Fibroblast of skin of back (primary cell): ENCODE measurements at regions not wholly inside any gene's neighbourhood (a gene's known extent, or its start where the extent isn't known, plus 50 kb on each side); places are given as distances from the start of the nearest gene placed in this dataset.

Source experiments
- DNase-seq: peaks from one replicate; pipeline ENCODE4 v3.0.0-alpha.2; 2013

DNA sequence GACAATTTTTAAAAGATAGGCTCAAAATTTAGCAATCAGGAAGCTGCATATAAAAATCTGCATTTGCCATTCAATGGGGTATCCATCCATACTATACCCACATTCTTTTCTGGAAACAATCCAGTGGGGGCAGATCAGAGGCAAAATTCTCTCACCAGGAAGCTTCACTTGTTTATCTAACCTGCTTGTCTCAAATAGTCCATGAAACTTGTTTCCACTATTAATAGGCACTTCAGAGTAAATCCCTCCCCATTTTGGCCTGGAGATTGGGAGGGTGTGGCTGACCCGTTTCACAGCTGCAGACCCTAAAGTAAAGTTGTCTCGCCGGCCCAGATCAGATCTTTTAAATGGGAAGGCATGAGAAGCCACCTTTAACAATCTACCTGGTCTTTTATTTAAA lies 139.4 kb upstream of the CPNE8 start:
- DNase-seq: no peak

GRCh38 chr12:39043424-39043822 lies 138.0 kb upstream of the CPNE8 start:
- DNase-seq: no peak

DNA sequence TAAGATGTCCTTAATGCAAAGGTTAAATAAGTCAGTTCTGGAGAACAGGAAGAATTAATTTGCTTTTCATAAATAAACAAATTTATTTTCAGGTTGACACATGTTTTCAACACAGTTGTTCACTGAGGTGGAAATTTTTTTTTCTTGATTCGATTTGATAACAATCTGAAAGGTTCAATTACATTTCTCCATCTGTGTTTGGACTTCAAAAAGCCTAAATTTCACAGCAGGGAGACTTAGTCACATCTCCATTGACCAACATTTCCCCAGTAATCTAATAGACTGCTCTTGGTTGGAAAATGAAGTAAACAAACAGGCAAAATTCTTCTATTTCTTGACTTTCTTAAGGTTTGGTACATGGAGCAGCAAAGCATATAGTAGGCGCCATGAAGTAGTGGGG lies 134.9 kb upstream of the CPNE8 start:
- no peak for DNase-seq

DNA sequence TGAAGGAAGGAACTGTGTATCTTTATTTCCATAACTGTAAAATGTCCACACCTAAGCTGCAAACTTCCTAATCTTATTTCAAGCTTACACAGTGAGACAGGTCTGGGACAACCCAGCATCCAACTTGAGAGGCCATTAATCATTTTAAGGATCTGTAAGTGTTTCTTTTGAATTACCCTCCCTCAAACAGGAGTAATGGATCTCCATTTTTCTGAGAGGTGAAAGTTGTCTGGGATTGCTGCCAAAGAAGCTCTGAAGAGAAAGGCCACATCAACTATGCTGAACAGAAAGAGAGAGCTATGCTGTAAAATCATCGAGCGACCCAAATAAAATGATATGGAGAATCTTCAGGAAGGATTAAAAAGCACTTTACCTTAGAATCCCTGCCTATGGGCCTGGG lies 131.7 kb upstream of the CPNE8 start:
- no peak for DNase-seq

- DNase-seq: no peak
Observed at GRCh38 chr12:39036105-39036504, 130.7 kb upstream of the CPNE8 start.

GRCh38 chr12:39033782-39034181 lies 128.4 kb upstream of the CPNE8 start:
- no peak for DNase-seq

DNA sequence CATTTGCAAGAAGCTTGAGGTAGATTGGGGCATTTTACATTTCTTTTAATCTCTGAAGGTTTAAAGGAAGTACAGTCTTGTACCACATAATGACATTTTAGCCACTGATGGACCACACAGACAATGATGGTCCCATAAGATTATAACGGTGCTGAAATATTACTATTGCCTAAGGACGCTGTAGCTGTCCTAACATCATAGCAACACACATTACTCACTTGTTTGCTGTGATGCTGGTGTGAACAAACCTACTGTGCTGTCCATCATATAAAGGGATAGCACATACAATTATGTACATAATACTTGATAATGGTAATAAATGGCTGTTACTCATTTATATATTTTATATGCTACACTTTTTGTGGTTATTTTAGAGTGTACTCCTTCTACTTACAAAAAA lies 127.1 kb upstream of the CPNE8 start:
- no peak for DNase-seq

DNA sequence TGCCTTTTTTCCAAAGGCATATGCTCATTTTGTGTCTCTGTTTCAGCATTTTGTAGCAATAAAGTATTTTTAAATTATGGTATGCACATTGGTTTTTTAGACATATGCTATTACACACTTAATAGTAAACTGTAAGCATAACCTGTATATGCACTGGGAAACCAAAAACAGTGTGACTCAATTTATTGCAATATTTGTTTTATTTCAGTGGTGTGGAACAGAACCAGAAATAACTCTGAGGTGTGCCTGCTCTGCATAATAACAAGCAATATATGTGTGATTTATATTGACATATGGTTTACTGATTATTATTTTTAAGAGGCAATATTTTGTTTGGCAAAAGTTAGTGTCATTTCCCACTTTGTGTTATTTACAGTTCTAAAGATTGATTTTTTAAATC lies 126.6 kb upstream of the CPNE8 start:
- no peak for DNase-seq

DNA sequence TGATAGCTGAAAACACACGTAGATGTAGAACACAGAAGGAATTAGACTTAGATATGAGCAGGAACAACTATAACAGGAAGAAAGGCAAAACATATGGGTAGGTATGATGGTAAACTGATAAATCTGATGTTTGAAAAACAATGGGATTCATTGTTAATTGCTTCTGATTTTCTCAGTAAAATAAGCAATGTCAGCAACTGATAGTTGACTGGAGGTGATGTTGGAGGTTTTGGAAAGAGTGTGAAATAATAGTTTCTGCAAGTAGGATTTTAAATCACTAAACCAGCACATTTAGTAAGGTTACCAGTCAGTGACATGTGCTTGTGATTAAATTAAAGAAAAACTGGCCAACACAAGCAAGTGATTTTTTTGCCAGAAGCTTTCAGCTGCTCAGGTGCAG lies 123.0 kb upstream of the CPNE8 start:
- no peak for DNase-seq

- DNase-seq: no peak
Observed at GRCh38 chr12:39012870-39013269, 107.5 kb upstream of the CPNE8 start.

- DNase-seq: no peak
Observed at GRCh38 chr12:39011166-39011565, 105.8 kb upstream of the CPNE8 start.

DNA sequence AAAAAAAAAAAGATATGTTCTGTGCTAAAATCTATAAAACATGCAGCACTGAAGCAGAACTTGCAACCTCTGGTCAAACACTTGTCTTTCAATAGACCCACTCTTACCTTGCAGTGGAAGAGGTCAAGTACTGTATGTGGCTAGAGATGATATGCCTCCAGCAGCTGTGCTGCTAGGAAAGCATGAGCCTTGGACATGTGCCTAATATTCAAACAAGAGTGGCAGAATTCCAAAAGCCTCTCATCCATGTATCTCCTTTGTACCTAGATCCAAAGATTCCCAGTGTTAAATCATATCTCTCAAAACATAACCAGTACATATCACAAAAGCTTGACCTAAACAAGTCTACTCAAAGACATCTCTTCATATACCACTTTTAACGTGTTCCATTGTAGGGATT lies 105.0 kb upstream of the CPNE8 start:
- no peak for DNase-seq

GRCh38 chr12:39007619-39008018 lies 102.2 kb upstream of the CPNE8 start:
- DNase-seq: no peak

DNA sequence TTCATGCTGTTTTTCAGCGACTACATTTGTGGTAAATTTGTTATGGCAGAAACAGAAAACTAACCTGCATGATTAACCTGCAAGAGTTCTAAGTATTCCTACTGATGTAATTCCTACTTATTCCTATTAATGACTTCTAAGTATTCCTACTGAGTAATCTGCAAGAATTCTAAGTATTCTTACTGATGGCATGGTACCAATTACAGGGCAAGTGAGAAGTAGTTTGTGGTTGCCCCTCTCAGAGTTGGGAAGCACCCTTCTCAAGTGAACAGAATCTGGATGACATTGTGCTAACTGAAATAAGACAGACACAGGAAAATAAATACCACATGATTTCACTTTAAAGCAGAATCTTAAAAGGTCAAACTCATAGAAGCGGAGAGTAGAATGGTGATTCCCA lies 100.9 kb upstream of the CPNE8 start:
- DNase-seq: no peak

GRCh38 chr12:39005671-39006070 lies 100.3 kb upstream of the CPNE8 start:
- no peak for DNase-seq

DNA sequence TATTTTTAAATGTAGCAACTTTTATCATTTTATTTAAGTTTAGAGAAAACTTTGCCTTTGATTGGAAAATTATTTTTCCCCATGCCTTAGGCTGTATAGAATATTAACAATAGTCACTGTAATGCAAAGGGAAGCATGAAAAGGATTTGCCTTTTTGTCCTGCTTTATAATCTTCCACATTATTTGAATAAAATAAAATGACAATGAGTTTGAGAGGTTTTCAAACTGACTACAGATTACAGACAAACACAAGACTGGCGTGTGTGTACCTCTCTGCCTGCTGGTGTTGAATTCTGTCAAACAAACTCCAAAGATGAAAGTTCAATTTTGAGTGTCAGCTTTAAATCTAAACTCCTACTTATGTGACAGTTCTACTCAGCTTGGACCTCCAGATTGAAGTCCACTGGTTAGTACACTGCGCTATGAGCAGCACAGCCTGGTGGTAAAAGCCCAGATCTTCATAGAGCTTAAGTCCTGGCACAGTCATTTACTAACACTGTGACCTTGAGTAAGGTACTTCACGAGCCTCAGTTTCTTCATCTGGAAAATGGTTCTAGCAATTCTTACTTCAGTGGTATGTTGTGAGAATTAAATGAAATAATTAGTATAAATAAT lies 98.3 kb upstream of the CPNE8 start:
- no peak for DNase-seq

DNA sequence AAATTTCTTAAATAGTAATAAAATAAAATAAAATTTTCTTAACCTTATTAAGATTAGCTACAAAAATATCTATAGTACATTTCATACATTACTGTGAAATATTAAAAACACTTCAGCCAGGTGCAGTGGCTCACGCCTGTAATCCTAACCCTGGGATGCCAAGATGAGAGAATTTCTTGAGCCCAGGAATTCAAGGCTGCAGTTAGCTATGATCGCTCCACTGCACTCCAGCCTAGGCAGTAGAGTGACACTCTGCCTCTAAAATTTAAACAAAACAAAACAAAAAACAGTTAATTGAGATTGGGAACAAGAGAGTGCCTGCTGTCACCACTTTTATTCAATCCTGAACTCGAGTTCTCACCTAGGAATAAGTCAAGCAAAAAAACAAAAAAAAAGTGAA lies 95.0 kb upstream of the CPNE8 start:
- DNase-seq: no peak

DNA sequence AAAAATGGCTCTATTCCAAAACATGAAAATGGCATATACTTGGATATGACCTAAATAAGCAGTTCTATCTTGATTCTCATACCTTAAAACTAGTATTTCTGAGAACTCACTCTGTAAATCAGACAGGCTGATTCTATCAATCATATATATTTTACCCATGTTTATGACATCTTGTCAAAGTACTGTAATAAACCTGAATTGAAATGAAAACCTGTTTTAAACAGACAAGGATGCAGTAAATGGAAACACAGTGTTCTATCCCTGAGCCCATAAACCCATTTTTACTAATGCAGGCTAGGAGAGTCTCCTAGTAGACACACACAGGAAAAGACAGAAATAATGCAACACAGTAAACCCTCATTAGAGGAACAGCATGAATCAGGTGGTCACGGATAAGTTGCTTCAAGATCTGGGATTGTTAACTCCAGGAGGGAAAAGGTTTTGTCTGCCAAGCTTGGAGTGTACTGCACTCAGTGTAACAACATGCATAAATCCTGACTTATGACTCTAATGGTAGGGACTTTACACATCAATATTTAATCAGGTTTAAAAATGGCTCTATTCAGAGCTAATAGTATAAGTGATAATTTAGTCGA lies 93.6 kb upstream of the CPNE8 start:
- DNase-seq: no peak

DNA sequence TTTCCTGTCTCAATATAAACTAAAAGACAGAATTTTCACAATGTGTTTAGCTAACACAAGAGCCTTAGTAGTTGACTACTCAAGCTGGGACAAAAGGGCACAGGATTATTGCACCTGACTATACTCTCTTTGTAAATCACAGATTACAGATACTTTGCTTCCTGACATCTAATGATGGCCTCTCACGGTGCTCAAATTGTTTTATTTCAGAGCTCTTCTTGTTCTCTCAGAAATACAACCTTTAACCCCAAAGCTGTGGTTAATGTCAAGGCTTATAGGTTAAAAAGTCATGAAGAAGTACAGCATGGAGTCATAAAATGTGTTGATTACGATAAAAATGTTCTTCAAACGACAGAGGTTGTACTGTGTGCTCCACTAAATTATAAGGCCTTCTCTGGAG lies 89.9 kb upstream of the CPNE8 start:
- DNase-seq: no peak

- no peak for DNase-seq
Observed at GRCh38 chr12:38985961-38986360, 80.6 kb upstream of the CPNE8 start.

DNA sequence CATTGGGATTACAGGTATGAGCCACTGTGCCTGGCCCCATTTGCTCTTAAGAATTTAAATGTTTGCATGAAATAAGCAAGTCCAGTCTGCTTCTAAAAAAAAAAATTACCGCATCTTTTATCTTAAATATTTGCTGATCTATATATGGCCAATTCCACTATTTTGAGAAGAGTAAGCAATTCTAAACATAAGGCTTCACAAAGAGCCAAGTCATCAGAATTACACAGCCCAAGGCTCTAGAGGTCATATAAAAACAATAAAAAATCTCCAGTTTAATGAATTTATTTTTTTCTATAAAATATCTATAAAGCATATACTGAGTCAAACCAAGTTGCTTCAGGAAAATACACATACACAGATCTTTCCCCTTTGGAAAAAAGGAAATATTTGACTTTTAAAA lies 79.0 kb upstream of the CPNE8 start:
- no peak for DNase-seq

DNA sequence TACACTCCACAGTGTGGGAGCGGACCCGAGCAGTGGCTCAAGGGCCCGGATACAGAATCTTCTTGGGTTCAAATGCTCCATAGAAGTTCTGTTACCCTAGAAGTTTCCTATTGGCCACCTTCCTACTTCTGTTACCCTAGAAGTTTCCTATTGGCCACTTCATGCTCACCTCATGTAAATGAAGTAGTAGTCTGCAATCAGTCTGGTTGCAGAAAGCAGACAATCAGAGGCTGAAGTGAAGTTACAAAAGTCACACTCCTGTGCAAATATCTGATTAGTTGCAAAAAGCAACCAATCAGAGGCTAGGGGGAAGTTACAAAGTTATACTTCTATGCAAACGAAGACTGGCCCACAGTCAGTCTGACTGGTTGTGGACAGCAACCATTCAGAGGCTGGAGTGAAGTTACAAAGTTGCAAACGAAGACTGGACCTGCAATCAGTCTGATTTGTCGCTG lies 77.8 kb upstream of the CPNE8 start:
- DNase-seq: no peak

DNA sequence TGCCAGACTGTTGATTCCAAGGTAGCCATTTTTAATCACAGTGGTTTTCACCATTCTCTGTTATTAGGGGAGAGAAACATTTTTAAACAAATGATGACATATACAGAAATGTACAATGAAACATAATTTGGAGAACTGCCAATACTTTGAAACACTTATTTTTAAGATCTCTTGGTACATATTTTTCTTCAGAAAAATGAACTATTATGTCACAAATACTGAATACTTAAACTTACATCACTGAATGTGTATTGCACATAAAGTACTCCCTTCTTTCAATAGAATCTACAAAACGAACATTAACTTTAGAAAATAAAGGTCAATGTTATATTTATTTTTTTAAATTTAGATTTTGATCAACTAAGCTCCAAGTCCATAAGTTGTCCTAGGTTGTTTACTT lies 71.7 kb upstream of the CPNE8 start:
- DNase-seq: no peak

GRCh38 chr12:38969706-38970105 lies 64.3 kb upstream of the CPNE8 start:
- no peak for DNase-seq

GRCh38 chr12:38961683-38962082 lies 56.3 kb upstream of the CPNE8 start:
- no peak for DNase-seq
